Liver (tissue), 8 donors: ENCODE measurements at regions not wholly inside any gene's neighbourhood (a gene's known extent, or its start where the extent isn't known, plus 50 kb on each side); places are given as distances from the start of the nearest gene placed in this dataset.

Experiments used
- DNase-seq: peaks from one replicate; pipeline ENCODE4 v3.0.0-alpha.2; 2017; ENCODE audit warnings: low spot score
- H3K27ac ChIP-seq, 2 donors: one replicate each; pipeline ENCODE4 v1.7.0; 2013; ENCODE audit warnings: inconsistent platforms in 2 of 2, low read length in 2 of 2, control low read depth in 1 of 2, low read depth in 1 of 2, mild to moderate bottlenecking in 1 of 2
- H3K27me3 ChIP-seq, 4 donors: one replicate each; pipeline versions ENCODE4 v1.6.1 to v1.7.0; 2013; ENCODE audit warnings: low read length in 3 of 4, inconsistent platforms in 1 of 4, mild to moderate bottlenecking in 1 of 4, moderate library complexity in 1 of 4; ENCODE audit not compliant: control insufficient read depth in 4 of 4, insufficient read depth in 4 of 4
- H3K36me3 ChIP-seq, 4 donors: one replicate each; pipeline versions ENCODE4 v1.6.1 to v1.7.0; 2013; ENCODE audit warnings: low read length in 3 of 4, mild to moderate bottlenecking in 3 of 4, low read depth in 1 of 4, moderate library complexity in 1 of 4; ENCODE audit not compliant: control insufficient read depth in 4 of 4, insufficient read depth in 3 of 4
- H3K4me1 ChIP-seq, 4 donors: one replicate each; pipeline versions ENCODE4 v1.6.1 to v1.7.0; 2013; ENCODE audit warnings: low read length in 3 of 4, mild to moderate bottlenecking in 3 of 4, moderate library complexity in 1 of 4; ENCODE audit not compliant: control insufficient read depth in 4 of 4, insufficient read depth in 4 of 4
- H3K4me3 ChIP-seq, 3 donors: one replicate each; pipeline versions ENCODE4 v1.6.1 to v1.7.0; 2013; ENCODE audit warnings: low read length in 3 of 3, control low read depth in 1 of 3, low read depth in 1 of 3, mild to moderate bottlenecking in 1 of 3
- H3K9ac ChIP-seq, 2 donors: one replicate each; pipeline ENCODE4 v1.7.0; 2013; ENCODE audit warnings: low read length in 2 of 2, mild to moderate bottlenecking in 2 of 2, moderate library complexity in 2 of 2, control low read depth in 1 of 2, low read depth in 1 of 2
- H3K9me3 ChIP-seq, 4 donors: one replicate each; pipeline versions ENCODE4 v1.6.1 to v1.7.0; 2013; ENCODE audit warnings: low read length in 3 of 4; ENCODE audit not compliant: control insufficient read depth in 4 of 4
- EGR1 ChIP-seq, 2 donors: IDR thresholded peaks; 2 replicates each; pipeline ENCODE4 v1.6.1; 2016 to 2018; ENCODE audit warnings: antibody characterized with exemption in 2 of 2, low read depth in 2 of 2
- FOXA1 ChIP-seq: IDR thresholded peaks from 2 replicates; pipeline ENCODE4 v1.6.1; 2016; ENCODE audit warnings: antibody characterized with exemption
- FOXA2 ChIP-seq: IDR thresholded peaks from 2 replicates; pipeline ENCODE4 v1.6.1; 2016; ENCODE audit warnings: antibody characterized with exemption
- GABPA ChIP-seq, 2 donors: IDR thresholded peaks in 1 of 2; conservative IDR thresholded peaks in 1 of 2; 2 replicates each; pipeline ENCODE4 v1.6.1; 2016; ENCODE audit warnings: antibody characterized with exemption in 2 of 2, mild to moderate bottlenecking in 1 of 2, moderate library complexity in 1 of 2
- HNF4A ChIP-seq, 2 donors: conservative IDR thresholded peaks; 2 replicates each; pipeline ENCODE4 v1.6.1; 2016; ENCODE audit warnings: antibody characterized with exemption in 2 of 2, mild to moderate bottlenecking in 2 of 2
- HNF4G ChIP-seq: IDR thresholded peaks from 2 replicates; pipeline ENCODE4 v1.6.1; 2016; ENCODE audit warnings: antibody characterized with exemption
- JUND ChIP-seq, 2 donors: IDR thresholded peaks; 2 replicates each; pipeline ENCODE4 v1.6.1; 2016; ENCODE audit warnings: antibody characterized with exemption in 2 of 2
- MAX ChIP-seq: IDR thresholded peaks from 2 replicates; pipeline ENCODE4 v1.6.1; 2016; ENCODE audit warnings: antibody characterized with exemption
- NR2F2 ChIP-seq: IDR thresholded peaks from 2 replicates; pipeline ENCODE4 v1.6.1; 2016; ENCODE audit warnings: antibody characterized with exemption
- RAD21 ChIP-seq, 2 donors: IDR thresholded peaks; 2 replicates each; pipeline ENCODE4 v1.6.1; 2016; ENCODE audit warnings: antibody characterized with exemption in 2 of 2, mild to moderate bottlenecking in 2 of 2
- REST ChIP-seq: IDR thresholded peaks from 2 replicates; pipeline ENCODE4 v1.6.1; 2016; ENCODE audit warnings: antibody characterized with exemption, mild to moderate bottlenecking
- RXRA ChIP-seq, 2 donors: IDR thresholded peaks; 2 replicates each; pipeline ENCODE4 v1.6.1; 2017 to 2018; ENCODE audit warnings: antibody characterized with exemption in 2 of 2, mild to moderate bottlenecking in 1 of 2
- SP1 ChIP-seq: IDR thresholded peaks from 2 replicates; pipeline ENCODE4 v1.6.1; 2018; ENCODE audit warnings: antibody characterized with exemption, mild to moderate bottlenecking
- TAF1 ChIP-seq: conservative IDR thresholded peaks from 2 replicates; pipeline ENCODE4 v1.6.1; 2016; ENCODE audit warnings: antibody characterized with exemption, mild to moderate bottlenecking
- YY1 ChIP-seq: IDR thresholded peaks from 2 replicates; pipeline ENCODE4 v1.6.1; 2016; ENCODE audit warnings: antibody characterized with exemption, mild to moderate bottlenecking
- ZBTB33 ChIP-seq: IDR thresholded peaks from 2 replicates; pipeline ENCODE4 v1.6.1; 2016; ENCODE audit warnings: antibody characterized with exemption
- WGBS: extraction: QIAGEN DNeasy Blood & Tissue Kit; methylation state at CpG from one replicate; pipeline ENCODE4 v1.1.7; 2013; 5-methylcytosine and 5-hydroxymethylcytosine counted together
- TF ChIP-seq, protein P1 (sequence below): fragments of 150-350 bp; IDR thresholded peaks from 2 replicates; pipeline ENCODE4 v1.5.1; 2017; ENCODE audit warnings: improper control_type of control experiment, low read depth, low read length; ENCODE audit not compliant: missing input control
- TF ChIP-seq, protein P2 (sequence below): IDR thresholded peaks from 2 replicates; pipeline ENCODE4 v1.6.1; 2016; ENCODE audit warnings: antibody characterized with exemption
- donor health status: healthy.
- donor health status: healthy.
- donor health status: healthy.
- donor health status: healthy.
- donor health status: healthy.

DNA sequence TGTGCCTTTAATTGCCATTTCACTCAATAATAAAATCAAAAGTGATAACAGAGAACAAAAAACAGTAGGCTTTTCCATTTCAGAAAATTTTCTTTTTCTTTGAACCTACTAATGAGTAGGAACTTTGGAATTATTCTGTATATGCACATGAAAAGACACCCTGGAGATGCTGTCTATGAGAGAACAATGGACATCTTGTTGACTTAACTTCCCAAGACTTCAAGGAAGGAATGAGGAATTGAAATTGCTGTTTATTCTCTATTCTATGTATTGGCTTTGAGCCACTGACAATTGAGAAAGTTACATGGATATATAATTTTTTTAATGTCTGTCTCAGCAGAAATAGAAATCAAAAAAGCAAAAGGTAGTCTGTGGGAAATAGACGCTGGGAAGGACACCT is 98.6 kb upstream of the PCSK2 start:
- DNase-seq: no peak
- no peak overlapping the region for H3K4me3 ChIP-seq
- H3K27me3 ChIP-seq: no peaks in the 10 kb centered on the region
- TF ChIP-seq FOXA2: no peak
- no peak for TF ChIP-seq REST
- TF ChIP-seq ZBTB33: no peak
- no peak for TF ChIP-seq MAX
- no peak for TF ChIP-seq RXRA (IDR thresholded peaks at IDR 0.05)
- TF ChIP-seq RAD21 (IDR thresholded peaks at IDR 0.05): no peak
- no peak for TF ChIP-seq JUND (IDR thresholded peaks at IDR 0.05)
- TF ChIP-seq, protein P1, sequence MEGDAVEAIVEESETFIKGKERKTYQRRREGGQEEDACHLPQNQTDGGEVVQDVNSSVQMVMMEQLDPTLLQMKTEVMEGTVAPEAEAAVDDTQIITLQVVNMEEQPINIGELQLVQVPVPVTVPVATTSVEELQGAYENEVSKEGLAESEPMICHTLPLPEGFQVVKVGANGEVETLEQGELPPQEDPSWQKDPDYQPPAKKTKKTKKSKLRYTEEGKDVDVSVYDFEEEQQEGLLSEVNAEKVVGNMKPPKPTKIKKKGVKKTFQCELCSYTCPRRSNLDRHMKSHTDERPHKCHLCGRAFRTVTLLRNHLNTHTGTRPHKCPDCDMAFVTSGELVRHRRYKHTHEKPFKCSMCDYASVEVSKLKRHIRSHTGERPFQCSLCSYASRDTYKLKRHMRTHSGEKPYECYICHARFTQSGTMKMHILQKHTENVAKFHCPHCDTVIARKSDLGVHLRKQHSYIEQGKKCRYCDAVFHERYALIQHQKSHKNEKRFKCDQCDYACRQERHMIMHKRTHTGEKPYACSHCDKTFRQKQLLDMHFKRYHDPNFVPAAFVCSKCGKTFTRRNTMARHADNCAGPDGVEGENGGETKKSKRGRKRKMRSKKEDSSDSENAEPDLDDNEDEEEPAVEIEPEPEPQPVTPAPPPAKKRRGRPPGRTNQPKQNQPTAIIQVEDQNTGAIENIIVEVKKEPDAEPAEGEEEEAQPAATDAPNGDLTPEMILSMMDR: no peak
- TF ChIP-seq, protein P2, sequence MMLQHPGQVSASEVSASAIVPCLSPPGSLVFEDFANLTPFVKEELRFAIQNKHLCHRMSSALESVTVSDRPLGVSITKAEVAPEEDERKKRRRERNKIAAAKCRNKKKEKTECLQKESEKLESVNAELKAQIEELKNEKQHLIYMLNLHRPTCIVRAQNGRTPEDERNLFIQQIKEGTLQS: no peak
- TF ChIP-seq NR2F2: no peak
- TF ChIP-seq TAF1: no peak
- no peak for TF ChIP-seq YY1
- TF ChIP-seq HNF4G: no peak
- TF ChIP-seq EGR1 (IDR thresholded peaks at IDR 0.05; ENCODE audit: low read depth in 2 of 2): no peak
- TF ChIP-seq GABPA (IDR thresholded peaks at IDR 0.05 in 1 of 2, conservative IDR thresholded peaks at IDR 0.05 in 1 of 2): no peak
- TF ChIP-seq SP1: no peak
- TF ChIP-seq HNF4A (conservative IDR thresholded peaks at IDR 0.05): no peak
- no peak for TF ChIP-seq FOXA1
- WGBS: 60% methylated on average over 1 of the region's 1 CpG
- no peak overlapping the region for H3K9ac ChIP-seq
- H3K36me3 ChIP-seq: no peaks in the 10 kb centered on the region
- no peaks in the 10 kb centered on the region for H3K4me1 ChIP-seq
- H3K27ac ChIP-seq: no peak overlapping the region
- no peaks in the 10 kb centered on the region for H3K9me3 ChIP-seq

DNA sequence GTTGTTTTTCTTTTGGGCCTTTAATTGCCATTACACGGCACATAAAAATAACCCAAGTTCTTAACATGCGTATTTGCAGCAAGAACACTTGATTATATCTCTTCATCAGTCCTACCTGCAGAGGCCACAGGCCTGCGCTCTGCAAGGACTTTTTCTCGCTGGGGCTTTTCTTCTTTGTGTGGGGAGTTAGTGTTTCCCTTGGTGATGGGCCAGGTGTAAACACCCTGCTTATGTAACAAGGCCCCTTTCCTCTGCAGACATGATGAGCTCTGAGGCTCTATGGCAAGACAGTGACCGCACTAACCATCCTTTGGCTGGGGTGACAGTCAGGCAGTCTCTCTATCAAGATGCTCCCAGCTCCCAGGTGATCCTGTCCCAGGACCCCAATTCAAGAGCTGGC is 97.8 kb upstream of the PCSK2 start:
- H3K9me3 ChIP-seq: no peaks in the 10 kb centered on the region
- no peaks in the 10 kb centered on the region for H3K4me1 ChIP-seq
- no peak overlapping the region for H3K4me3 ChIP-seq
- no peaks in the 10 kb centered on the region for H3K27me3 ChIP-seq
- no peak for DNase-seq
- WGBS: 80% methylated on average over 5 of the region's 5 CpGs
- TF ChIP-seq GABPA (IDR thresholded peaks at IDR 0.05 in 1 of 2, conservative IDR thresholded peaks at IDR 0.05 in 1 of 2): no peak
- TF ChIP-seq EGR1 (IDR thresholded peaks at IDR 0.05; ENCODE audit: low read depth in 2 of 2): no peak
- TF ChIP-seq REST: no peak
- no peak for TF ChIP-seq YY1
- TF ChIP-seq, protein P1: no peak
- no peaks in the 10 kb centered on the region for H3K36me3 ChIP-seq
- H3K9ac ChIP-seq: no peak overlapping the region
- no peak overlapping the region for H3K27ac ChIP-seq
